NCI-H345 treated with DMSO at 0.1 percent for 48 hours (cell line): ENCODE measurements at regions not wholly inside any gene's neighbourhood (a gene's known extent, or its start where the extent isn't known, plus 50 kb on each side); places are given as distances from the start of the nearest gene placed in this dataset.

Source experiments
- DNase-seq: peaks from one replicate; lab custom pipeline; 2025; ENCODE audit not compliant: unreplicated experiment; lab: John Stamatoyannopoulos, UW

- peak; percentile 54 for DNase-seq
Measured at GRCh38 chr1:22349362-22350043, 102.1 kb upstream of the ZBTB40 start.

GRCh38 chr1:22350171-22350923 is 101.3 kb upstream of the ZBTB40 start:
- no peak for DNase-seq

DNA sequence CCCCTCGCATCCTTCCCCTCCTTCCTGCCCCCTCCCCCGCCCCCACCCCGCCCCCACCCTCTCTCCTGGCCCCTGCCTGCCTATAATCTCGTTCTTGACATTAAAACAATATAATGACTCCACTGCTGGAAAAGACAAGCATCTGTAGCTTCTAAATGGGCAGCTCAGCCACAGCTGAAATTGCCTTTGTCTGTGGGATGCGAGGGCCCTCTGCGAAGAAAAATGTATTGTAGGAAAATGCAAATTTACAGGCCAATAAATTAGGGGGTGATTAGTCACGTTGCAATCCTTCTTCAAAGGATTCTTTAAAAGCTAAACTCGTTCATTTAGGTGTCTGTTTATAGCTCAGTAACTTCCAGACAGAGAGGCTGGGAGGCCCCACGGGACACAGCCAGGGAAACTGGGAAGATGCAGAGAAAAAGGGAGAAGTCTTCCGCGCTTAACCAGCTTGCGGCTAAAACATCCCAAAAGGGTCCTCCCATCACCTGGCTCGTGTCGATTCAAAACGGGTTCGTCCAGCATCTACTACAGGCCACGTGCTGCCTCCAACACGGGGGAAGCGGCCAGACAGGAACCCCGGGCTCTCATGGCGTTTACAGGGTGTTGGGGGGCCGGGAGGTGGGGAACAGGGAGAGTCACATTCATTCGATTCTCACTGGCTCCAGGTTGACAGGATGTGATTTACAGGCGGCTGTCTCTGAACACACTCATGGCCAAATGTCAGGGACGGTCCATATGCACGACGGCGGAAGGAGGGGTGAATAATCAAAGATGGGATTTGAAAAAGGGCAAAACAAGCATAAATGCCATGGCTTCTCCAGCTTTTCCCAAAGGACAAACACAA is 100.5 kb upstream of the ZBTB40 start:
- DNase-seq: no peak

DNA sequence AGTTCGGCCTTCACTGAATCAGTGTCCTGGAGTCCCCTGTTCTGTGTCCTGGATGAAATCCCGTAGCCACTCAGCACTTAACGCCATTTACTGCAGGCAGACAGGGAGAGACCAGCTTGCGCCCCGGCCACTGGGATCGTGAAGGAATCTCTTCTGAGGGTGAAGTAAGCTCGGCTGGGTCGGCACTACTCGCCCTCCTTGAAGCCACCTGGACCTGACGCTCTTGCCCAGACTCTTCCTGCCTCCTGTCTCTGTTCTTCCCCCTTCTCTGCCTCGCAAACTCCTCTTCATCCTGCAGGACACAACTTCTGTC is 99.9 kb upstream of the ZBTB40 start:
- no peak for DNase-seq

- DNase-seq: no peak
Measured at GRCh38 chr1:22352355-22352754, 99.3 kb upstream of the ZBTB40 start.

DNA sequence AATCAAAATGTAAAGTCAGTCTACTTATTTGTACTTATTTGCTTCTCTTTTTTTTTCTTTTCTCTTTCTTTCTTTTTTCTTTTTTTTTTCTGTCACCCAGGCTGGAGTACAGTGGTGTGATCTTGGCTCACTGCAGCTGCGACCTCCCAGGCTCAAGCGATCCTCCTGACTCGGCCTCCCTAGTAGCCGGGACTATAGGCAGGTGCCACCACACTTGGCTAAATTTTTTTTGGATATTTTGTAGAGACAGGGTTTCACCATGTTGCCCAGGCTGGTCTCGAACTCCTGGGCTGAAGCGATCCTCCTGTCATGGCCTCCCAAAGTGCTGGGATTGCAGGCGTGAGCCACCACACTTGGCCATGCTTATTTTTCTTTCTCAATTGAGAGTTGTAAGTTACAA is 98.8 kb upstream of the ZBTB40 start:
- no peak for DNase-seq

- DNase-seq: no peak
Measured at GRCh38 chr1:22359427-22359826, 92.2 kb upstream of the ZBTB40 start.

- no peak for DNase-seq
Measured at GRCh38 chr1:22362626-22363402, 88.8 kb upstream of the ZBTB40 start.

DNA sequence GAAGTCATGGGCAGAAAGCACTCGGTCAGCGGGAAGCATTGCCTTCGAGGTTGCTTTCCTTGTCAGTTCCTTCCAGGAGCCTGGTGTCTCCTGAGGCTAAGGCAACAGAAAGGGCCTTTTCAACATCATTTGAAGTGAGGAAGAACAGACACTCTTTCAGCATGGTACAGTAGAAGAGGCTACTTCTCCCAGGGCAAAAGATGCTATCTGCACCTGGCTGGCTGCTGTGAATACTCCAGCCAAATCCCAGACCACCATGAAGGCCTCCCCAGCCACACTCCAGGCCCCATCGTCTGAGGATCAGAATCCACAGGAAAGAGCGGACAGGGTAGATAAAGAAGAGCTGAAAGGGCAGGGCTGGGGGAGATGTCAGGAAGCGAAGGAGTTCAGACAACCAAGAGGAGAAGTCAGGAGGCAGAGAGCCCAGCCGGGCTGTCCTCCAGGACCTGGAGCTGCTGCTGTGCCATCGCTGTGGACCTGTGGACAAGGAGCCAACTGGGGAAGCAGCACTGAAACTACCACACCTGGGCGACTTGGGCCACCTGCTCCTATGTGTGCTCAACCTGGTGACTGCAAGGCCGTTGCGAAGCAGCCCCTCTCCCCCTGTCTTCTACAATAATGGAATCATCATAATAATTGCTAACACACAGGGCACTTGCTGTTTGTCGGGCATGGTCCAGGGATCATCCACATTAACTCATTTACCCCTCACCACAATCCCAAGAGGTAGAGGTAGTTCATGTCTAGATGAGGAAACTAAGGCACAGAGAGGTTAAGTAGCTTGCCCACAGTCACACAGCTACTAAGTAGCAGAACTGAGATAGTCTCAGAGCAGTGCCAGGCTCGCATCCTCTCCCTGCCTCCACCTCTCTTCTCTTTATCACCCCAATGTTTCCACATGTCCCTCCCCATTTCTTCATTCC is 88.0 kb upstream of the ZBTB40 start:
- DNase-seq: no peak

- no peak for DNase-seq
Measured at GRCh38 chr1:22364326-22364650, 87.4 kb upstream of the ZBTB40 start.

DNA sequence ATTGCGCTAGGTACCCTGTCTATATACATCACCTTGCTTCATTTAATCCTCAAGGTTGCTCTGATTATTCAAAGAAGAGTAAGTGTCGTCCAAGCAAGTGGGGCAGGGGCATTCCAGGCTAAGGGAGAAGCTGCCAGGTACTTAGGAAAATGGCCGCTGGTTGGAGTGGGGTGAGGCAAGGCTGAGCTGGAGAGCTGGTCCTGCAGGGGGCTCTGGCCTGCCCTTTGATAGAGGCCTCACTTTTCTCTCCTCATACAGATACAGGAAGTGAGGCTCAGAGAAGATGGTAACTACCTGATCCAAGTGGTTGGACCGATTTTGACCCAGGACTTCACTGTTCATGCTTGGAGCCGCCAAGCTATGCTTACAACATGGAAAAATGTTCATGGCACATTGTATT is 86.9 kb upstream of the ZBTB40 start:
- no peak for DNase-seq

- DNase-seq: no peak
Measured at GRCh38 chr1:22365331-22366295, 86.0 kb upstream of the ZBTB40 start.

- no peak for DNase-seq
Measured at GRCh38 chr1:22366346-22366745, 85.3 kb upstream of the ZBTB40 start.

- no peak for DNase-seq
Measured at GRCh38 chr1:22368125-22368524, 83.5 kb upstream of the ZBTB40 start.

- no peak for DNase-seq
Measured at GRCh38 chr1:22369294-22370189, 82.1 kb upstream of the ZBTB40 start.

DNA sequence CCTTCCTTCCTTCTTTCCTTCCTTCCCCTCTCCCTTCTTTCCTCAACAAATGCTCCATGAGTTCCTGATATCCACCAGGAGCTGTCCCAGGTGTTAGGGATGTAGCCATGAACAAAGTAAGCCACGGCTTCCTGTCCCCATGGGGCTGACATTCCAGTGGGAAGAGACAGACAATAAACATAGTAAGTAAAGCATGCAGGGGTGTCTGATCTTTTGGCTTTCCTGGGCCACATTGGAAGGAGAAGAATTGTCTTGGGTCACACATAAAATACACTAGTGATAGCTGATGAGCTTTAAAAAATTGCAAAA is 81.5 kb upstream of the ZBTB40 start:
- DNase-seq: no peak

DNA sequence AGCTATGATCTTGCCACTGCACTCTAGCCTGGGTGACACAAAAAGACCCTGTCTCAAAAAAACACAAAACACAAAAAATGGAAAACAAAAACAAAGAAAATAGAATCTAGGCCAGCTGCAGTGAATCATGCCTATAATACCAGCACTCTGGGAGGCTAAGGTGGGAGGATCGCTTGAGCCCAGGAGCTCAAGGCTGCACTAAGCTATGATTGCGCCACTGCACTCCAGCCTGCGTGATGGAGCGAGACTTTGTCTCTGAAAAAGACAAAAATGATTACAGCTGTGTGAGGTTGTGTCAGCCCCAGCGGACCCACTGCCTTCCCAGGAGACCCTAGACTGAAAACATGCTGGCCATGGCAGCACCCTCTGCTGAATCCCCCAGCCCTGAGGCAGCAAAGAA is 80.2 kb upstream of the ZBTB40 start:
- DNase-seq: no peak

- DNase-seq: no peak
Measured at GRCh38 chr1:22373252-22373651, 78.4 kb upstream of the ZBTB40 start.
